ENCODE measurements at regions not wholly inside any gene's neighbourhood (a gene's known extent, or its start where the extent isn't known, plus 50 kb on each side); places are given as distances from the start of the nearest gene placed in this dataset.

DNA sequence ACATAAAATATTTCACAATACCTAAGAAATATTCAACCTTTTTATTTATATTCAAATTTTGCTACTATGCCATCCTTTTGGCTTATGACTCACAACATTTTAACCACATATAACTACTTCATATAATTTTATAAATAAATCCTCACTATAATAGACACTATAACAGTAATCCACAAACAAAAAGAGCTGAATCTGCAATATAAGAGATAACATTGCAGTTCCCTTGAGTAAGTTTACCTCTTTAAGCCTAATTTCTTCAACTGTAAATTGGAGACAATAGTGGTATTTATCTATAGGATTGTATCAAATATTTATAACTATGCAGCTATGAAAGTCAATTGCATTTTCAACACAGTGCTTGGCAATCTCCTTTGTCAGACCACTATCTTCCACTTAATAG lies 1084.5 kb downstream of the NR2F1-AS1 start:
- Mint-ChIP-seq H3K9me3 (peaks cover 7 to 13% of the 10 kb centered on the region in 2 donors), H3K4me3 (no peak overlapping the region), H3K27ac (no peak overlapping the region), H3K27me3 (ENCODE audit: low read depth in 2 of 2) (no peaks in the 10 kb centered on the region), H3K4me1 (no peaks in the 10 kb centered on the region), H3K36me3 (no peaks in the 10 kb centered on the region)
- no peaks in the 10 kb centered on the region for H3K27me3 ChIP-seq (ENCODE audit: control insufficient read depth, insufficient read depth, low read length)
- intact Hi-C loops (cut with micrococcal nuclease) = no loop called here
- TF ChIP-seq CTCF (IDR thresholded peaks at IDR 0.05) = no peak
- DNase-seq = no peak
- H3K36me3 ChIP-seq (ENCODE audit: control insufficient read depth, insufficient read depth, low read length) = no peaks in the 10 kb centered on the region
- H3K4me3 ChIP-seq (ENCODE audit: low read length) = no peak overlapping the region
- no peaks in the 10 kb centered on the region for H3K9me3 ChIP-seq (ENCODE audit: control insufficient read depth, insufficient read depth, low read length)
- H3K27ac ChIP-seq (ENCODE audit: low read length) = no peak overlapping the region
- no peaks in the 10 kb centered on the region for H3K4me1 ChIP-seq (ENCODE audit: control insufficient read depth, insufficient read depth, low read length)
- ATAC-seq = no peak

- Histone ChIP-seq H3K27me3 (ENCODE audit: control insufficient read depth, insufficient read depth, low read length) (no peaks in the 10 kb centered on the region), H3K9me3 (ENCODE audit: control insufficient read depth, insufficient read depth, low read length) (no peaks in the 10 kb centered on the region), H3K36me3 (ENCODE audit: control insufficient read depth, insufficient read depth, low read length) (no peaks in the 10 kb centered on the region), H3K27ac (ENCODE audit: low read length) (no peak overlapping the region), H3K4me3 (ENCODE audit: low read length) (no peak overlapping the region), H3K4me1 (ENCODE audit: control insufficient read depth, insufficient read depth, low read length) (no peaks in the 10 kb centered on the region)
- Mint-ChIP-seq H3K4me3 (no peak overlapping the region), H3K27ac (no peak overlapping the region), H3K27me3 (ENCODE audit: low read depth in 2 of 2) (no peaks in the 10 kb centered on the region), H3K4me1 (no peaks in the 10 kb centered on the region), H3K36me3 (no peaks in the 10 kb centered on the region), H3K9me3 (peaks cover 13 to 19% of the 10 kb centered on the region in 2 donors)
- ATAC-seq (no peak), DNase-seq (no peak)
- TF ChIP-seq CTCF (IDR thresholded peaks at IDR 0.05) = no peak
- intact Hi-C loops (cut with micrococcal nuclease) = no loop called here
- 95% methylated on average over 4 of the region's 5 CpGs for WGBS (ENCODE audit: insufficient coverage)
Observed at GRCh38 chr5:92494508-92494907, 1086.5 kb downstream of the NR2F1-AS1 start.

DNA sequence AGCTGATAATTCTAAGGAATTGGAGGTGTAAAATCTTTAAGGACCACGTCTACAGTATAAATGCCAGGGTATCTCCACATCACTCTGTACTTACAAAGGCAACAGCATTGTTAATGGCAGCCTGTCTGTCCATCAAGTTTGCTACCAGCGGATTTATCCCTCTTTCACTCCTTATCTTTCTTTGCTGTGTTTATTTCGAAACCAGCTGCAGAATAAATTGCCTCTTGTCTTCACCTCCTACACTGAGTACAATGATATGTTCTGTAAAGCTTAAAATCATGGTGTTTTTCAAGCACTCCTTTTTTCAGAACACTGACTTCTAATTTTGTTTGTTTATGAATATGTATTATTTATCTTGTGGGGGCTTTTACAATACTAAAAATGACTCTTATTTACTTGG lies 1088.1 kb downstream of the NR2F1-AS1 start:
- intact Hi-C loops (cut with micrococcal nuclease) = no loop called here
- DNase-seq = no peak
- Mint-ChIP-seq H3K27ac (no peak overlapping the region), H3K4me3 (no peak overlapping the region), H3K4me1 (no peaks in the 10 kb centered on the region), H3K9me3 (peaks cover 14 to 15% of the 10 kb centered on the region in 2 donors), H3K36me3 (no peaks in the 10 kb centered on the region), H3K27me3 (ENCODE audit: low read depth in 2 of 2) (no peaks in the 10 kb centered on the region)
- Histone ChIP-seq H3K36me3 (ENCODE audit: control insufficient read depth, insufficient read depth, low read length) (no peaks in the 10 kb centered on the region), H3K4me3 (ENCODE audit: low read length) (no peak overlapping the region), H3K27ac (ENCODE audit: low read length) (no peak overlapping the region), H3K27me3 (ENCODE audit: control insufficient read depth, insufficient read depth, low read length) (no peaks in the 10 kb centered on the region), H3K4me1 (ENCODE audit: control insufficient read depth, insufficient read depth, low read length) (no peaks in the 10 kb centered on the region), H3K9me3 (ENCODE audit: control insufficient read depth, insufficient read depth, low read length) (no peaks in the 10 kb centered on the region)
- TF ChIP-seq CTCF (IDR thresholded peaks at IDR 0.05) = no peak
- 64% methylated on average over 2 of the region's 3 CpGs for WGBS (ENCODE audit: insufficient coverage)
- no peak for ATAC-seq

GRCh38 chr5:92484484-92484883 lies 1096.5 kb downstream of the NR2F1-AS1 start:
- H3K9me3 Mint-ChIP-seq = peaks cover 3 to 20% of the 10 kb centered on the region in 2 donors
- H3K36me3 ChIP-seq (ENCODE audit: control insufficient read depth, insufficient read depth, low read length) = no peaks in the 10 kb centered on the region
- no peak overlapping the region for H3K27ac Mint-ChIP-seq
- no peak overlapping the region for H3K27ac ChIP-seq (ENCODE audit: low read length)
- H3K27me3 ChIP-seq (ENCODE audit: control insufficient read depth, insufficient read depth, low read length) = no peaks in the 10 kb centered on the region
- H3K4me1 Mint-ChIP-seq = no peaks in the 10 kb centered on the region
- intact Hi-C loops (cut with micrococcal nuclease) = no loop called here
- H3K4me1 ChIP-seq (ENCODE audit: control insufficient read depth, insufficient read depth, low read length) = no peaks in the 10 kb centered on the region
- no peaks in the 10 kb centered on the region for H3K27me3 Mint-ChIP-seq (ENCODE audit: low read depth in 2 of 2)
- TF ChIP-seq CTCF (IDR thresholded peaks at IDR 0.05) = no peak
- no peak overlapping the region for H3K4me3 Mint-ChIP-seq
- no peaks in the 10 kb centered on the region for H3K9me3 ChIP-seq (ENCODE audit: control insufficient read depth, insufficient read depth, low read length)
- no peaks in the 10 kb centered on the region for H3K36me3 Mint-ChIP-seq
- no peak for ATAC-seq
- no peak for DNase-seq
- H3K4me3 ChIP-seq (ENCODE audit: low read length) = no peak overlapping the region
